ENCODE measurements at regions not wholly inside any gene's neighbourhood (a gene's known extent, or its start where the extent isn't known, plus 50 kb on each side); places are given as distances from the start of the nearest gene placed in this dataset.

- WGBS = 95% methylated on average over 3 of the region's 3 CpGs
- no peaks in the 10 kb centered on the region for H3K36me3 ChIP-seq (ENCODE audit: control insufficient read depth in 2 of 2, insufficient read depth in 2 of 2, low read length in 1 of 2)
- no peak overlapping the region for H3K4me3 ChIP-seq (ENCODE audit: low read length in 2 of 2)
- no peak for DNase-seq (ENCODE audit: low read depth in 6 of 9, low spot score in 9 of 9)
- no peaks in the 10 kb centered on the region for H3K27me3 ChIP-seq (ENCODE audit: control insufficient read depth in 2 of 2, insufficient read depth in 1 of 2, low read length in 1 of 2)
- H3K9me3 ChIP-seq (ENCODE audit: control insufficient read depth in 2 of 2, insufficient read depth in 1 of 2, low read length in 1 of 2) = no peaks in the 10 kb centered on the region
- H3K27ac ChIP-seq (ENCODE audit: low read depth in 1 of 2, low read length in 1 of 2) = no peak overlapping the region
- peaks cover 0 to 11% of the 10 kb centered on the region in 2 donors for H3K4me1 ChIP-seq (ENCODE audit: control insufficient read depth in 2 of 2, insufficient read depth in 2 of 2, low read length in 2 of 2)
Observed at GRCh38 chr3:159859424-159859823, 129.2 kb upstream of the IL12A start.

- H3K4me1 ChIP-seq (ENCODE audit: control insufficient read depth in 2 of 2, insufficient read depth in 2 of 2, low read length in 2 of 2) = peaks cover 0 to 11% of the 10 kb centered on the region in 2 donors
- no peaks in the 10 kb centered on the region for H3K27me3 ChIP-seq (ENCODE audit: control insufficient read depth in 2 of 2, insufficient read depth in 1 of 2, low read length in 1 of 2)
- no peak overlapping the region for H3K4me3 ChIP-seq (ENCODE audit: low read length in 2 of 2)
- no peak overlapping the region for H3K27ac ChIP-seq (ENCODE audit: low read depth in 1 of 2, low read length in 1 of 2)
- DNase-seq (ENCODE audit: low read depth in 6 of 9, low spot score in 9 of 9) = peak in 1 of 9 donors; percentile 20
- 82% methylated on average over 3 of the region's 3 CpGs for WGBS
- no peaks in the 10 kb centered on the region for H3K36me3 ChIP-seq (ENCODE audit: control insufficient read depth in 2 of 2, insufficient read depth in 2 of 2, low read length in 1 of 2)
- H3K9me3 ChIP-seq (ENCODE audit: control insufficient read depth in 2 of 2, insufficient read depth in 1 of 2, low read length in 1 of 2) = no peaks in the 10 kb centered on the region
Observed at GRCh38 chr3:159859836-159860235, 128.8 kb upstream of the IL12A start.

GRCh38 chr3:159860269-159861116 is 128.1 kb upstream of the IL12A start:
- DNase-seq (ENCODE audit: low read depth in 6 of 9, low spot score in 9 of 9) = no peak
- H3K4me3 ChIP-seq (ENCODE audit: low read length in 2 of 2) = no peak overlapping the region
- peaks cover 0 to 11% of the 10 kb centered on the region in 2 donors for H3K4me1 ChIP-seq (ENCODE audit: control insufficient read depth in 2 of 2, insufficient read depth in 2 of 2, low read length in 2 of 2)
- no peaks in the 10 kb centered on the region for H3K36me3 ChIP-seq (ENCODE audit: control insufficient read depth in 2 of 2, insufficient read depth in 2 of 2, low read length in 1 of 2)
- no peaks in the 10 kb centered on the region for H3K9me3 ChIP-seq (ENCODE audit: control insufficient read depth in 2 of 2, insufficient read depth in 1 of 2, low read length in 1 of 2)
- no peak overlapping the region for H3K27ac ChIP-seq (ENCODE audit: low read depth in 1 of 2, low read length in 1 of 2)
- 59% methylated on average over 4 of the region's 4 CpGs for WGBS
- no peaks in the 10 kb centered on the region for H3K27me3 ChIP-seq (ENCODE audit: control insufficient read depth in 2 of 2, insufficient read depth in 1 of 2, low read length in 1 of 2)

- Histone ChIP-seq H3K27ac (ENCODE audit: low read depth in 1 of 2, low read length in 1 of 2) (no peak overlapping the region), H3K9me3 (ENCODE audit: control insufficient read depth in 2 of 2, insufficient read depth in 1 of 2, low read length in 1 of 2) (no peaks in the 10 kb centered on the region), H3K4me1 (ENCODE audit: control insufficient read depth in 2 of 2, insufficient read depth in 2 of 2, low read length in 2 of 2) (peaks cover 0 to 11% of the 10 kb centered on the region in 2 donors), H3K4me3 (ENCODE audit: low read length in 2 of 2) (no peak overlapping the region), H3K36me3 (ENCODE audit: control insufficient read depth in 2 of 2, insufficient read depth in 2 of 2, low read length in 1 of 2) (no peaks in the 10 kb centered on the region), H3K27me3 (ENCODE audit: control insufficient read depth in 2 of 2, insufficient read depth in 1 of 2, low read length in 1 of 2) (no peaks in the 10 kb centered on the region)
- DNase-seq (ENCODE audit: low read depth in 6 of 9, low spot score in 9 of 9) = no peak
- 81% methylated on average over 4 of the region's 4 CpGs for WGBS
Observed at GRCh38 chr3:159861369-159861987, 127.2 kb upstream of the IL12A start.

GRCh38 chr3:159865041-159865579 is 123.5 kb upstream of the IL12A start:
- Histone ChIP-seq H3K9me3 (ENCODE audit: control insufficient read depth in 2 of 2, insufficient read depth in 1 of 2, low read length in 1 of 2) (no peaks in the 10 kb centered on the region), H3K27me3 (ENCODE audit: control insufficient read depth in 2 of 2, insufficient read depth in 1 of 2, low read length in 1 of 2) (no peaks in the 10 kb centered on the region), H3K4me3 (ENCODE audit: low read length in 2 of 2) (no peak overlapping the region), H3K36me3 (ENCODE audit: control insufficient read depth in 2 of 2, insufficient read depth in 2 of 2, low read length in 1 of 2) (no peaks in the 10 kb centered on the region), H3K27ac (ENCODE audit: low read depth in 1 of 2, low read length in 1 of 2) (no peak overlapping the region), H3K4me1 (ENCODE audit: control insufficient read depth in 2 of 2, insufficient read depth in 2 of 2, low read length in 2 of 2) (peaks cover 0 to under 1% of the 10 kb centered on the region in 2 donors)
- no peak for DNase-seq (ENCODE audit: low read depth in 6 of 9, low spot score in 9 of 9)
- 95% methylated on average over 2 of the region's 2 CpGs for WGBS

- Histone ChIP-seq H3K36me3 (ENCODE audit: control insufficient read depth in 2 of 2, insufficient read depth in 2 of 2, low read length in 1 of 2) (no peaks in the 10 kb centered on the region), H3K27me3 (ENCODE audit: control insufficient read depth in 2 of 2, insufficient read depth in 1 of 2, low read length in 1 of 2) (no peaks in the 10 kb centered on the region), H3K4me1 (ENCODE audit: control insufficient read depth in 2 of 2, insufficient read depth in 2 of 2, low read length in 2 of 2) (no peaks in the 10 kb centered on the region), H3K27ac (ENCODE audit: low read depth in 1 of 2, low read length in 1 of 2) (no peak overlapping the region), H3K9me3 (ENCODE audit: control insufficient read depth in 2 of 2, insufficient read depth in 1 of 2, low read length in 1 of 2) (no peaks in the 10 kb centered on the region), H3K4me3 (ENCODE audit: low read length in 2 of 2) (no peak overlapping the region)
- DNase-seq (ENCODE audit: low read depth in 6 of 9, low spot score in 9 of 9) = no peak
- 89% methylated on average over 5 of the region's 5 CpGs for WGBS
Observed at GRCh38 chr3:159866201-159866746, 122.4 kb upstream of the IL12A start.

GRCh38 chr3:159867372-159867771 is 121.3 kb upstream of the IL12A start:
- 98% methylated on average over 2 of the region's 2 CpGs for WGBS
- Histone ChIP-seq H3K4me3 (ENCODE audit: low read length in 2 of 2) (no peak overlapping the region), H3K27ac (ENCODE audit: low read depth in 1 of 2, low read length in 1 of 2) (no peak overlapping the region), H3K27me3 (ENCODE audit: control insufficient read depth in 2 of 2, insufficient read depth in 1 of 2, low read length in 1 of 2) (no peaks in the 10 kb centered on the region), H3K36me3 (ENCODE audit: control insufficient read depth in 2 of 2, insufficient read depth in 2 of 2, low read length in 1 of 2) (no peaks in the 10 kb centered on the region), H3K4me1 (ENCODE audit: control insufficient read depth in 2 of 2, insufficient read depth in 2 of 2, low read length in 2 of 2) (no peaks in the 10 kb centered on the region), H3K9me3 (ENCODE audit: control insufficient read depth in 2 of 2, insufficient read depth in 1 of 2, low read length in 1 of 2) (no peaks in the 10 kb centered on the region)
- no peak for DNase-seq (ENCODE audit: low read depth in 6 of 9, low spot score in 9 of 9)

- no peaks in the 10 kb centered on the region for H3K4me1 ChIP-seq (ENCODE audit: control insufficient read depth in 2 of 2, insufficient read depth in 2 of 2, low read length in 2 of 2)
- H3K9me3 ChIP-seq (ENCODE audit: control insufficient read depth in 2 of 2, insufficient read depth in 1 of 2, low read length in 1 of 2) = no peaks in the 10 kb centered on the region
- H3K27ac ChIP-seq (ENCODE audit: low read depth in 1 of 2, low read length in 1 of 2) = no peak overlapping the region
- H3K4me3 ChIP-seq (ENCODE audit: low read length in 2 of 2) = no peak overlapping the region
- no peak for DNase-seq (ENCODE audit: low read depth in 6 of 9, low spot score in 9 of 9)
- H3K36me3 ChIP-seq (ENCODE audit: control insufficient read depth in 2 of 2, insufficient read depth in 2 of 2, low read length in 1 of 2) = no peaks in the 10 kb centered on the region
- WGBS = 99% methylated on average over 1 of the region's 1 CpG
- H3K27me3 ChIP-seq (ENCODE audit: control insufficient read depth in 2 of 2, insufficient read depth in 1 of 2, low read length in 1 of 2) = no peaks in the 10 kb centered on the region
Observed at GRCh38 chr3:159870723-159871122, 117.9 kb upstream of the IL12A start.

All from thymus (tissue), 11 donors.